ENCODE measurements at regions not wholly inside any gene's neighbourhood (a gene's known extent, or its start where the extent isn't known, plus 50 kb on each side); places are given as distances from the start of the nearest gene placed in this dataset.

GRCh38 chr14:54344445-54344844, 52.4 kb upstream of the CDKN3 start:
- DNase-seq (ENCODE audit: low read depth in 2 of 2) = no peak

GRCh38 chr14:54346257-54346656, 50.5 kb upstream of the CDKN3 start:
- no peak for DNase-seq (ENCODE audit: low read depth in 2 of 2)

All from stimulated activated CD4-positive, alpha-beta T cell treated with anti-CD3 and anti-CD28 coated beads, Interleukin-1b, Interleukin-23, amount 100 ng/mL, for 4 hours (primary cell).